GM12878 (cell line): ENCODE measurements at regions not wholly inside any gene's neighbourhood (a gene's known extent, or its start where the extent isn't known, plus 50 kb on each side); places are given as distances from the start of the nearest gene placed in this dataset.
A peak's percentile ranks its signal among the peaks of the same experiment; 100 is the strongest.

Experiments used
- ATF2 ChIP-seq: IDR thresholded peaks from 2 replicates; pipeline ENCODE4 v1.6.1; 2012; ENCODE audit warnings: low read length, inconsistent platforms
- GABPA ChIP-seq: IDR thresholded peaks from 2 replicates; pipeline ENCODE4 v1.6.1; 2014; ENCODE audit warnings: antibody characterized with exemption, low read depth, mild to moderate bottlenecking, inconsistent platforms
- HCFC1 ChIP-seq: fragments of 150-350 bp; IDR thresholded peaks from 2 replicates; pipeline ENCODE4 v1.6.1; 2014; ENCODE audit warnings: low read length
- LARP7 ChIP-seq: fragments of 450-650 bp; IDR thresholded peaks from 2 replicates; pipeline ENCODE4 v1.6.1; 2017; ENCODE audit warnings: mild to moderate bottlenecking
- NR2C1 ChIP-seq: fragments of 450-650 bp; IDR thresholded peaks from 2 replicates; pipeline ENCODE4 v1.6.1; 2017; ENCODE audit warnings: antibody characterized with exemption, mild to moderate bottlenecking, moderate library complexity
- PAX8 ChIP-seq: fragments of 450-650 bp; IDR thresholded peaks from 2 replicates; pipeline ENCODE4 v1.6.1; 2017; ENCODE audit warnings: mild to moderate bottlenecking, moderate library complexity
- PRDM15 ChIP-seq: fragments of 450-650 bp; formaldehyde crosslinking; IDR thresholded peaks from 2 replicates; pipeline ENCODE4 v1.4.0; 2020; ENCODE audit warnings: mild to moderate bottlenecking, moderate library complexity
- RCOR1 ChIP-seq: conservative IDR thresholded peaks from 2 replicates; pipeline ENCODE4 v1.6.1; 2012; ENCODE audit warnings: low read depth, low read length, improper control_type of control experiment
- SIX5 ChIP-seq: IDR thresholded peaks from 2 replicates; pipeline ENCODE4 v1.6.1; 2011; ENCODE audit warnings: mild to moderate bottlenecking, low read depth, low read length, moderate library complexity; ENCODE audit not compliant: severe bottlenecking
- USF1 ChIP-seq: IDR thresholded peaks from 2 replicates; pipeline ENCODE4 v1.6.1; 2011; ENCODE audit warnings: borderline replicate concordance, low read depth, mild to moderate bottlenecking, moderate library complexity, mixed read lengths, low read length; ENCODE audit not compliant: insufficient read depth; ENCODE audit errors: extremely low read length
- YBX1 ChIP-seq: fragments of 450-650 bp; IDR thresholded peaks from 2 replicates; pipeline ENCODE4 v1.6.1; 2016; ENCODE audit warnings: antibody characterized with exemption
- ZBTB4 ChIP-seq: fragments of 450-650 bp; formaldehyde crosslinking; IDR thresholded peaks from 2 replicates; pipeline ENCODE4 v1.4.0; 2022; ENCODE audit warnings: mild to moderate bottlenecking, moderate library complexity
- ZNF592 ChIP-seq: fragments of 450-650 bp; IDR thresholded peaks from 2 replicates; pipeline ENCODE4 v1.6.1; 2017; ENCODE audit warnings: mild to moderate bottlenecking, moderate library complexity

GRCh38 chr11:70699294-70700221 is 301.2 kb downstream of the CTTN start (continued):
- TF ChIP-seq ZBTB4 (no peak), NR2C1 (no peak), SIX5 (peak; percentile 55), PAX8 (no peak), GABPA (no peak), YBX1 (no peak), HCFC1 (peak; percentile 41), PRDM15 (CRISPR knock-in tag) (no peak), USF1 (peak; percentile 75), ZNF592 (no peak), RCOR1 (no peak), LARP7 (no peak), ATF2 (no peak)
